GM04504 (cell line): ENCODE measurements at regions not wholly inside any gene's neighbourhood (a gene's known extent, or its start where the extent isn't known, plus 50 kb on each side); places are given as distances from the start of the nearest gene placed in this dataset.

Source experiments
- DNase-seq: peaks from one replicate; pipeline ENCODE4 v3.0.0-alpha.2; 2012; ENCODE audit warnings: low read depth

- DNase-seq = no peak
Observed at GRCh38 chr15:77710206-77710605, 77.5 kb upstream of the LINGO1 start.

- DNase-seq = no peak
Observed at GRCh38 chr15:77709135-77709886, 76.6 kb upstream of the LINGO1 start.

- no peak for DNase-seq
Observed at GRCh38 chr15:77706482-77707244, 74.0 kb upstream of the LINGO1 start.

GRCh38 chr15:77702211-77702957, 69.7 kb upstream of the LINGO1 start:
- no peak for DNase-seq

GRCh38 chr15:77698481-77698880, 65.8 kb upstream of the LINGO1 start:
- no peak for DNase-seq

- no peak for DNase-seq
Observed at GRCh38 chr15:77697893-77698292, 65.2 kb upstream of the LINGO1 start.

GRCh38 chr15:77696871-77697270, 64.2 kb upstream of the LINGO1 start:
- DNase-seq = no peak

- no peak for DNase-seq
Observed at GRCh38 chr15:77695961-77696582, 63.4 kb upstream of the LINGO1 start.

- no peak for DNase-seq
Observed at GRCh38 chr15:77695548-77695947, 62.8 kb upstream of the LINGO1 start.

- no peak for DNase-seq
Observed at GRCh38 chr15:77693576-77693975, 60.9 kb upstream of the LINGO1 start.

GRCh38 chr15:77692614-77693013, 59.9 kb upstream of the LINGO1 start:
- DNase-seq = no peak

GRCh38 chr15:77691607-77692006, 58.9 kb upstream of the LINGO1 start:
- no peak for DNase-seq

GRCh38 chr15:77689821-77690220, 57.1 kb upstream of the LINGO1 start:
- no peak for DNase-seq

GRCh38 chr15:77688693-77689092, 56.0 kb upstream of the LINGO1 start:
- DNase-seq = no peak

GRCh38 chr15:77688266-77688665, 55.6 kb upstream of the LINGO1 start:
- no peak for DNase-seq

- DNase-seq = no peak
Observed at GRCh38 chr15:77685082-77685815, 52.5 kb upstream of the LINGO1 start.

- DNase-seq = no peak
Observed at GRCh38 chr15:77684341-77685081, 51.8 kb upstream of the LINGO1 start.

GRCh38 chr15:77682564-77682963, 49.9 kb upstream of the LINGO1 start:
- no peak for DNase-seq
